Nephron progenitor cell (in vitro differentiated cells): ENCODE measurements at regions not wholly inside any gene's neighbourhood (a gene's known extent, or its start where the extent isn't known, plus 50 kb on each side); places are given as distances from the start of the nearest gene placed in this dataset.

Experiments
- DNase-seq: peaks from one replicate; pipeline ENCODE4 v3.0.0; 2021
- H3K27ac Mint-ChIP-seq: 2 replicates; pipeline ENCODE4 v1.8.0; 2021; ENCODE audit warnings: mild to moderate bottlenecking, moderate library complexity, mixed read lengths
- H3K27me3 Mint-ChIP-seq: 2 replicates; pipeline ENCODE4 v1.8.0; 2021; ENCODE audit warnings: mild to moderate bottlenecking, low read depth, mixed read lengths; ENCODE audit not compliant: poor library complexity
- H3K36me3 Mint-ChIP-seq: 2 replicates; pipeline ENCODE4 v1.8.0; 2021; ENCODE audit warnings: low read depth, mixed read lengths
- H3K4me1 Mint-ChIP-seq: 2 replicates; pipeline ENCODE4 v1.8.0; 2021; ENCODE audit warnings: mixed read lengths
- H3K4me3 Mint-ChIP-seq: 2 replicates; pipeline ENCODE4 v1.8.0; 2021; ENCODE audit warnings: mild to moderate bottlenecking, moderate library complexity, mixed read lengths
- H3K9me3 Mint-ChIP-seq: 2 replicates; pipeline ENCODE4 v1.8.0; 2021; ENCODE audit warnings: mild to moderate bottlenecking, moderate library complexity, mixed read lengths
- TF ChIP-seq, protein P1 (sequence below): fragments of 200-600 bp; sonication (generic); IDR thresholded peaks from 2 replicates; pipeline ENCODE4 v1.5.0; 2021; ENCODE audit warnings: antibody characterized with exemption

DNA sequence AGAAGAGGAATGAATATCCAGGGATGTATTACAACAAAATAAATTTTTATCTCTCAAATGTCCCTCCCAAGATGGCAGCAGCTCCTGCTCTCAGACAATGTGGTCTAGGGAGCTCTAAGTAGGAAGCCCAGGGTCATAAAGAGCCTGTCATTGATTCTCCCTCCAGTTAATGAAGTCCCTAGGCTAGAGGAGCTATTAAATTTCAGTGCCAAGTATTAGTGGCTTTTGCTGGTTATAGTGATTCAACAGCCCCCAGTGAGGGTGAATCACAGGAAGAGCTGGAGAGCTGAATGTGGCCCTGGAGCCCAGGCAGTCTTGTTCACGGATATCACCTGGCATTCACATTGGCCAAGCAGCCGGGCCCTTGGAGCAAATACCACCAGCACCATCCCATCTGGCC lies 109.8 kb upstream of the YPEL5 start:
- no peaks in the 10 kb centered on the region for H3K36me3 Mint-ChIP-seq
- no peak for DNase-seq

DNA sequence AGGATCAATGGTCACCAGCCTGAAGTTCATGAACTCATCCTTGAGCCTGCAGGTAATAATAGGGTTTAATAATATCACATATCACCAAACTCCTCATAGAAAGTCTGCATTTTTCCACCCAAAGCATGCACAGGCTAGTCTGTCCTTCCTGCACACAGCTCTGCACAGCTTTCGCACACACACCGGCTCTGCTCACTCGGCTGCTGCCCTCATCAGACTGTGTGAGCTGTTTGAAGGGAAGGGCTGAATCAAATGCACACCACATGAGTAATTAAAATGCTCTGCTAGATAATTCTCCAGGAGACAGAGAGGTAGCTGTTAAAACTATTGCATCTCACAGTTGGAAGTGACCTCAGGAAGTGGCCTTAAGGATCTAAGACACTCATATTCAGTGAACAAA lies 108.4 kb upstream of the YPEL5 start:
- Mint-ChIP-seq H3K27me3 (peaks cover 7% of the 10 kb centered on the region), H3K9me3 (no peaks in the 10 kb centered on the region), H3K27ac (no peak overlapping the region), H3K4me1 (no peaks in the 10 kb centered on the region), H3K36me3 (no peaks in the 10 kb centered on the region), H3K4me3 (no peak overlapping the region)
- TF ChIP-seq, protein P1, sequence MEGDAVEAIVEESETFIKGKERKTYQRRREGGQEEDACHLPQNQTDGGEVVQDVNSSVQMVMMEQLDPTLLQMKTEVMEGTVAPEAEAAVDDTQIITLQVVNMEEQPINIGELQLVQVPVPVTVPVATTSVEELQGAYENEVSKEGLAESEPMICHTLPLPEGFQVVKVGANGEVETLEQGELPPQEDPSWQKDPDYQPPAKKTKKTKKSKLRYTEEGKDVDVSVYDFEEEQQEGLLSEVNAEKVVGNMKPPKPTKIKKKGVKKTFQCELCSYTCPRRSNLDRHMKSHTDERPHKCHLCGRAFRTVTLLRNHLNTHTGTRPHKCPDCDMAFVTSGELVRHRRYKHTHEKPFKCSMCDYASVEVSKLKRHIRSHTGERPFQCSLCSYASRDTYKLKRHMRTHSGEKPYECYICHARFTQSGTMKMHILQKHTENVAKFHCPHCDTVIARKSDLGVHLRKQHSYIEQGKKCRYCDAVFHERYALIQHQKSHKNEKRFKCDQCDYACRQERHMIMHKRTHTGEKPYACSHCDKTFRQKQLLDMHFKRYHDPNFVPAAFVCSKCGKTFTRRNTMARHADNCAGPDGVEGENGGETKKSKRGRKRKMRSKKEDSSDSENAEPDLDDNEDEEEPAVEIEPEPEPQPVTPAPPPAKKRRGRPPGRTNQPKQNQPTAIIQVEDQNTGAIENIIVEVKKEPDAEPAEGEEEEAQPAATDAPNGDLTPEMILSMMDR = no peak
- no peak for DNase-seq

More for the DNA sequence above, 109.8 kb upstream of the YPEL5 start:
- Mint-ChIP-seq H3K27ac (no peak overlapping the region), H3K4me1 (no peaks in the 10 kb centered on the region), H3K9me3 (no peaks in the 10 kb centered on the region), H3K27me3 (peaks cover 7% of the 10 kb centered on the region), H3K4me3 (no peak overlapping the region)
- TF ChIP-seq, protein P1 = no peak

DNA sequence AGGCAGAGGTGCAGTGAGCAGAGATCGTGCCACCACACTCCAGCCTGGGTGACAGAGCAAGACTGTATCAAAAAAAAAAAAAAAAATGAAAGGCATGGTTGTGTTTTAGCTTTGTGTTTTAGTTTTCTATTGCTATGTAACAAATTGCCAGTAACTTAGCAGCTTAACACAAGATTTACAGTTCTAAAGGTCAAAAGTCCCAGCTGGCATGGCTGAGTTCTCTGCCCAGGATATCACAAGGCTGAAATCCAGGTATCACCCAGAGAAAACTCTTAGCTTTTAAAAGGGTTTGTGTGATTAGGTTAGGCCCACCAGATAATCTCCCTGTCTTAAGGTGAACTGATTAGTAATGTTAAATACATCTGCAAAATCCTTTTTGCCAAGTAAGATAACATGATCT lies 107.7 kb upstream of the YPEL5 start:
- Mint-ChIP-seq H3K9me3 (no peaks in the 10 kb centered on the region), H3K4me1 (no peaks in the 10 kb centered on the region), H3K27ac (no peak overlapping the region), H3K27me3 (peaks cover 6% of the 10 kb centered on the region), H3K36me3 (no peaks in the 10 kb centered on the region), H3K4me3 (no peak overlapping the region)
- no peak for DNase-seq
- TF ChIP-seq, protein P1 = no peak

DNA sequence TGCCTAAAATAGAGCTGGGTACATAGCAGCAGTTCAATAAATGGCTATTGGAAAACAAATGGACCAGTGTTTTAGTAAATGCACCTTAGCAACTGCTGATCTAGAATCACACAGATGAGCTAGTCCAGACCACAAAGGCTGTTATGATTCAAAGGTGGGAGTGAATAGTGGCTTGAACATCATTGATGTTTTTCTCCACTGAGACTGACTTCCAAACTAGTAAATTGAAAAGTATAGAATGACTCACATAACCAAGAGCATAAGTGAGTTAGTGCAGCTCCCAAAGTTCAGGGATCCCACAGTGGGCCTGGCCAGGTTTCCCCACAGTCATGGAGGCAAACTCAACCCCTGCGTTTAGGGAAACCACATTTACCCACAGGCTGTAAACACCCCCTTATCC lies 106.7 kb upstream of the YPEL5 start:
- H3K4me3 Mint-ChIP-seq = no peak overlapping the region
- peaks cover 6% of the 10 kb centered on the region for H3K27me3 Mint-ChIP-seq
- no peak for DNase-seq
- H3K9me3 Mint-ChIP-seq = no peaks in the 10 kb centered on the region
- H3K4me1 Mint-ChIP-seq = no peaks in the 10 kb centered on the region
- TF ChIP-seq, protein P1 = no peak
- H3K36me3 Mint-ChIP-seq = no peaks in the 10 kb centered on the region
- H3K27ac Mint-ChIP-seq = no peak overlapping the region

DNA sequence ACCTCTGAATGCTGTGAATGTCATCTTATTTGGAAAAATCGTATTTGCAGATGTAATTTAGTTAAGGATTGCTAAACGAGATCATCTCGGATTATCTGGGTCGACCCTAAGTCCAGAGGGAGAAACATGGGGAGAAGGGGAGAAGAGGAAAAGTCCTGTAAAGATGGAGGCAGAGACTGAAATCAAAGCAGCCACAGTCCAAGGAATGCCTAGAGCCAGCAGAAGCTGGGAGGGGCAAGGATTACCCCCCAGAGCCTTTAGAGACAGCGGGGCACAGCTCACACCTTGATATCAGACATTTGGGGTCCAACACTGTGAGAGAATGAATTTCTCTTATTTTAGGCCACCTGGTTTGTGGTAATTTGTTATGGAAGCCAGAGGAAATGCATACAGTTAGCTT lies 104.9 kb upstream of the YPEL5 start:
- DNase-seq = no peak
- H3K36me3 Mint-ChIP-seq = no peaks in the 10 kb centered on the region
- H3K4me3 Mint-ChIP-seq = no peak overlapping the region
- H3K9me3 Mint-ChIP-seq = no peaks in the 10 kb centered on the region
- H3K27ac Mint-ChIP-seq = no peak overlapping the region
- H3K27me3 Mint-ChIP-seq = peaks cover 10% of the 10 kb centered on the region
- H3K4me1 Mint-ChIP-seq = no peaks in the 10 kb centered on the region
- TF ChIP-seq, protein P1 = no peak

DNA sequence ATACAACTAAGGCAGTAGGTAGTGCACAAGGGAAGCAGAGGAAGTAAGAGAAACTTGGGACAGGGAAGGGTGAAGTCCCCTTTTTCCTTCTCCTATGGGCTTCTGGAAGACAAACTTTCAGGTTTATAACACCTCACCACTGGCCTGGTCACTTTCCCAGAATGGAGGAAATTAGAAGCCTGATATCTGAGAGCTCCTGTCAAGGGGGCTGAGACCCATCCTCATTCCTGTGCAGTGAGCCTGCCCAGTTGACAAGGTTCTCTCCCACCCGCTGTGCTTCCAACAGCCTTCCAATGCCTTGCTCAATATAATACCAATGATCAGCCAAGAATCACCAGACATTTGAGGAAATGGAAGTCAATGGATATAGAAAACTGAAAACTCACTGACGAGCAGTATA lies 100.4 kb upstream of the YPEL5 start:
- peaks cover 8% of the 10 kb centered on the region for H3K27me3 Mint-ChIP-seq
- no peak overlapping the region for H3K4me3 Mint-ChIP-seq
- TF ChIP-seq, protein P1 = no peak
- H3K27ac Mint-ChIP-seq = no peak overlapping the region
- no peaks in the 10 kb centered on the region for H3K36me3 Mint-ChIP-seq
- H3K4me1 Mint-ChIP-seq = peaks cover 7% of the 10 kb centered on the region
- H3K9me3 Mint-ChIP-seq = no peaks in the 10 kb centered on the region
- no peak for DNase-seq
